ENCODE measurements at regions not wholly inside any gene's neighbourhood (a gene's known extent, or its start where the extent isn't known, plus 50 kb on each side); places are given as distances from the start of the nearest gene placed in this dataset.
"Not testable (repeated sequence)": the region's sequence is repeated elsewhere in the genome, so short reads cannot be mapped to it uniquely, and the experiment has no call there.

DNA sequence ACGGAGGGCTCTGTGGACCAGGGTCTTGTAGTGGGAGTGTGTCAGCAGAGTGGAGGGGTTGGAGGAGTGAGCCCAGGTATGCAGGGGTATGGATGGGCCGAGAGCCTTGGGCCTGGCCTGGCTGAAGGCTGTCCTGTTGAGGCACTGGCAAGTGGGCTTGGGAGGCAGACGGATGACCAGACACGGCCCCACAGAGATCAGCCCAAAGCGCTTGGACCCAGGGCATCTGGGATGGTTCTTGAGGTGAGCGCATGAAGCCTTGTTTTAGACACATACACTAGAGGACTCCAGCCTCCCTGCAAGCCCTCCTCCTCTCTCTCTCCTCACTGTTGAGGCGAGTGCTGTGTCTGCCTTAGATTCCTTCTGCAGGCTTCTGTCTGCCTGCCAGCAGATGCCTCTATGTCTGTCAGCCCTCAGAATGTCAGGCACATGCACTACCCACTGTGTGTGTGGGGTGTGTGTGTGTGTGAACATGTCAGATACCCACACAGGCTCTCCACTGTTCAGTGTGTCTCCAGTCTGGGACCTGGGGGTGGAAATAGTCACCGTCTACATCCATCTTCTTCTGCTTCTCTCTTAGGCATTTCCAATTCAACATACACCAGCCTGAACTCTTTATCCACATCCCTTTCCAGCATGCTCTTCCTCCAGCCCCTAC lies 218.0 kb upstream of the PLGLB1 start:
- not testable (repeated sequence) for H3K27me3 ChIP-seq (ENCODE audit: low read depth, low read length); H3K27ac ChIP-seq (ENCODE audit: low read length); H3K9me3 ChIP-seq (ENCODE audit: control insufficient read depth in 1 of 2, low read length in 2 of 2); H3K36me3 ChIP-seq (ENCODE audit: control insufficient read depth in 1 of 2, insufficient read depth in 2 of 2, low read length in 2 of 2); H3K4me1 ChIP-seq (ENCODE audit: control insufficient read depth in 1 of 2, insufficient read depth in 2 of 2, low read length in 2 of 2); H3K4me3 ChIP-seq (ENCODE audit: low read depth in 1 of 2, low read length in 2 of 2)

DNA sequence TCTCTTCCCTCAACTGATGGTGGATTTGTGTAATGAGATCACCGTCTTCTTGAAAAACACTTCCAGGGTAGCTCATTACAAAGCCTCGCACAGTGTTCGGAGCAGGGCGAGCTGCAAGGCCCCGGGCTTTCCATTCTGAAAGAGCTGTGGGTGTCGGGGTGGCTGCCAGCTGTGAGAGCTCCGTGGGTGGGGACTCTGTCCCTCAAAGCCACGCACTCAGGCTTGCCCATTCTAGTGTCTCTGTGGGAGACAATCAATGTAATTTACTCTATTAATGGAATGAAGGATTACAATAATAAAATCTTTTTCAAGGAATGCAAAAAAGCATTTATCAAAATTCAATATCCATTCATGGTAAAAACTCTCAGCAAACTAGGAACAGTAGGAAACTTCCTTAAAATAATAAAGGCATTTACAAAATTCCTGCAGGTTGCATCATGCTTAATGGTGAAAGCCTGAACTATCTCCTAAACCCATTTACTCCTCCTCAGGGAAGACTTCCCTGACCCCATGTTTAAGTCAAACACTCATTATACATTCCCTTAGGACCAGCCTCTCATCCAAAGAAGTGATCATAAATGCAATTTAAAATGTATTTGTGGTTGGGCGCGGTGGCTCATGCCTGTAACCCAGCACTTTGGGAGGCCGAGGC lies 224.5 kb upstream of the PLGLB1 start:
- not testable (repeated sequence) for H3K4me1 ChIP-seq (ENCODE audit: control insufficient read depth in 1 of 2, insufficient read depth in 2 of 2, low read length in 2 of 2); H3K36me3 ChIP-seq (ENCODE audit: control insufficient read depth in 1 of 2, insufficient read depth in 2 of 2, low read length in 2 of 2); H3K27me3 ChIP-seq (ENCODE audit: low read depth, low read length); H3K27ac ChIP-seq (ENCODE audit: low read length); H3K4me3 ChIP-seq (ENCODE audit: low read depth in 1 of 2, low read length in 2 of 2); H3K9me3 ChIP-seq (ENCODE audit: control insufficient read depth in 1 of 2, low read length in 2 of 2)

DNA sequence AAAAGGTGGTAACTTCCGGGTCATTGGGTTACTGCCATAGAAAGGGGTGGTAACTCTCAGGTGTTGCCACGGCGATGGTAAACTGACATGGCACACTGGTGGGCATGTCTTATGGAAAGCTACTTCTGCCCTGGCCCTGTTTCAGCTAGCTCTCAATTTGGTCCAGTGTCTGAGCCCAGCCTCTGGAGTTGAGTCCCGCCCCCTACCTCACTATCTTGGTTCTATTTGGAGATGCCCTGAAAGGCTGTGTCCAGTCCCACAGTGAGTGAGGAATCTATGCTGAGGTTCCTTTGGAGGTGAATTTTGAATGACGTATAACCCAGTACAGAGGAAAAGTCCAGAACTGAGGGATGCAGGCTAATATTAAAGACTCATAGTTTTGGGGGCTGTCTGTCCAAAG lies 230.4 kb upstream of the PLGLB1 start:
- H3K4me3 ChIP-seq (ENCODE audit: low read depth in 1 of 2, low read length in 2 of 2); H3K36me3 ChIP-seq (ENCODE audit: control insufficient read depth in 1 of 2, insufficient read depth in 2 of 2, low read length in 2 of 2); H3K4me1 ChIP-seq (ENCODE audit: control insufficient read depth in 1 of 2, insufficient read depth in 2 of 2, low read length in 2 of 2); H3K27me3 ChIP-seq (ENCODE audit: low read depth, low read length); H3K9me3 ChIP-seq (ENCODE audit: control insufficient read depth in 1 of 2, low read length in 2 of 2); H3K27ac ChIP-seq (ENCODE audit: low read length): not testable (repeated sequence)

DNA sequence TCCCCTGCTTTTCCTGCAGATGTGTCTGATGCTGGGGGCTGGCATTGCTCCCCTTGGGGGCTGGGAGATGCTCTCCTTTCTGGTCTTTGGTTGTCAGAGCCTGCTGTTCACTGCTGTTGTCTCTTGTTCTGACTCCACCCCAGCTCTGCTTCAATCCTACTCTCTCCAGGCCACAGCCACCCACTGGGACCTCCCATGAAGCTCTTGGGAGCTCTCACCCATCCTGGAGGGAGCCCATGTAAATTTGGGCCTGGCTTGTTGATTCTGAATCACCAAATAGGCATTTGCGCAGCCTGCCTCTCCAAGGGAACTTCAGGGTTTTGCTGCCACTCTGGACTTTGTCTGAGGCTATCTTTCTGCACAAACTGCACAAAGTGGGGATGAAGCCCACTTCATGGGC lies 232.9 kb upstream of the PLGLB1 start:
- not testable (repeated sequence) for H3K36me3 ChIP-seq (ENCODE audit: control insufficient read depth in 1 of 2, insufficient read depth in 2 of 2, low read length in 2 of 2); H3K9me3 ChIP-seq (ENCODE audit: control insufficient read depth in 1 of 2, low read length in 2 of 2); H3K4me3 ChIP-seq (ENCODE audit: low read depth in 1 of 2, low read length in 2 of 2); H3K27ac ChIP-seq (ENCODE audit: low read length); H3K4me1 ChIP-seq (ENCODE audit: control insufficient read depth in 1 of 2, insufficient read depth in 2 of 2, low read length in 2 of 2); H3K27me3 ChIP-seq (ENCODE audit: low read depth, low read length)

DNA sequence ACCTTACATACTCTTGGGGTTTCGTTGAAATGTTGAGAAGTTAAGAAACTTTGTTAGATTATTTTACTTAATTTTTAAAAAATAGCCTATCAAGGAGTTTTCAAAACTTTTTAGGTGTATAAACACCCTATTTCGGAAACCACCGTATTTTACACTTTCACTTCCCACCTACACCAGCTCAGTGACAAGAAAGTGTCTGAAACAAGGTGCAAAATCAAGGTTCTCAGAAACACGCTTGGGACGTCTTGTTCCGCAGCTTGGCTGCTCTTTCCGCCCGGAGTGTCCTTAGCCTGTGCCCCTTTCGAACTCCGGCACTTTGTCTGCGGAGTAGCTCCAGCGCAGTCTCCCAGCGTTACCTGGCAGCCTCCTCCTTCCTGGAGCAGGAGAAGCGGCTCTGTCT lies 233.8 kb upstream of the PLGLB1 start:
- H3K9me3 ChIP-seq (ENCODE audit: control insufficient read depth in 1 of 2, low read length in 2 of 2); H3K27ac ChIP-seq (ENCODE audit: low read length); H3K27me3 ChIP-seq (ENCODE audit: low read depth, low read length); H3K36me3 ChIP-seq (ENCODE audit: control insufficient read depth in 1 of 2, insufficient read depth in 2 of 2, low read length in 2 of 2); H3K4me1 ChIP-seq (ENCODE audit: control insufficient read depth in 1 of 2, insufficient read depth in 2 of 2, low read length in 2 of 2); H3K4me3 ChIP-seq (ENCODE audit: low read depth in 1 of 2, low read length in 2 of 2): not testable (repeated sequence)

DNA sequence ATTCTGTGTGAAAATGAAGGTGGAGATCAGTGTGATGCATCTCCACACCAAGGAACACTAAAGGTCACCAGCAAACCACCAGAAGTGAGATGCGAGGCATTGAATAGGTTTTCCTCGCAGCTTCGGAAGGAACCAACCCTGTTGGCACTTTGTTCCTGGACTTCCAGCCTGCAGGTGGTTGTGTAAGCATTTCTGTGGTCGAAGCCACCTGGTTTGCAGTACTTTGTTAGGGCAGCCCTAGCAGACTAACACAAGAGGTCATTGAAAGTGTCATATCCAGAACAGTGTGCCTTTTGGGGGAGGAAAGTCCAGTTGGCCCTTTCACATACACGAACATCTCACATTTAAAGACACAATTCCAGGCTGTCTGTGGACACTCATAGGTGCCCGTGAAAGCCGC lies 237.2 kb upstream of the PLGLB1 start:
- H3K36me3 ChIP-seq (ENCODE audit: control insufficient read depth in 1 of 2, insufficient read depth in 2 of 2, low read length in 2 of 2); H3K4me1 ChIP-seq (ENCODE audit: control insufficient read depth in 1 of 2, insufficient read depth in 2 of 2, low read length in 2 of 2); H3K27me3 ChIP-seq (ENCODE audit: low read depth, low read length); H3K4me3 ChIP-seq (ENCODE audit: low read depth in 1 of 2, low read length in 2 of 2); H3K27ac ChIP-seq (ENCODE audit: low read length); H3K9me3 ChIP-seq (ENCODE audit: control insufficient read depth in 1 of 2, low read length in 2 of 2): not testable (repeated sequence)

DNA sequence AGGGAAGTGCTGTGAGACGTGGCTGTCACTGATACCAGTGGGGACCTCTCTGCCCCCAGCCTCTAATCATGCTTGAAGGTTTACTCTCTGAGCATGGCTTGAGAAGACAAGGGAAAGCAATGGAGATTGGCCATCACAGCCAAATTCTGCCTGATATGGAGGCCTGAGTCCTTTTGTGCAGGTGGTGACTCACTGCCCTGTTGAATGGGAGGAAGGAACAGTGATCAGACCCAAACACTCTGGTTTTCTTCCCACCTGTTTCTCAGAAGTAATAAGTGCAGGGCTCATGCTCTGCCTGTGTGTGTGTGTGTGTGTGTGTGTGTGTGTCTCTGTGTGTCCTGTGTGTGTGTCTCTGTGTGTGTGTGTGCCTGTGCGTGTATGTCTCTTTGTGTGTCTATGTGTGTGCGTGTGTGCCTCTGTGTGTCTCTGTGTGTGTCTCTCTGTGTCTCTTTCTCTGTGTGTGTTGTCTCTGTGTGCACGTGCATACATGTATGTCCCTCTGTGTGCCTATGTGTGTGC lies 240.6 kb upstream of the PLGLB1 start:
- not testable (repeated sequence) for H3K27ac ChIP-seq (ENCODE audit: low read length); H3K27me3 ChIP-seq (ENCODE audit: low read depth, low read length); H3K36me3 ChIP-seq (ENCODE audit: control insufficient read depth in 1 of 2, insufficient read depth in 2 of 2, low read length in 2 of 2); H3K9me3 ChIP-seq (ENCODE audit: control insufficient read depth in 1 of 2, low read length in 2 of 2); H3K4me3 ChIP-seq (ENCODE audit: low read depth in 1 of 2, low read length in 2 of 2); H3K4me1 ChIP-seq (ENCODE audit: control insufficient read depth in 1 of 2, insufficient read depth in 2 of 2, low read length in 2 of 2)

DNA sequence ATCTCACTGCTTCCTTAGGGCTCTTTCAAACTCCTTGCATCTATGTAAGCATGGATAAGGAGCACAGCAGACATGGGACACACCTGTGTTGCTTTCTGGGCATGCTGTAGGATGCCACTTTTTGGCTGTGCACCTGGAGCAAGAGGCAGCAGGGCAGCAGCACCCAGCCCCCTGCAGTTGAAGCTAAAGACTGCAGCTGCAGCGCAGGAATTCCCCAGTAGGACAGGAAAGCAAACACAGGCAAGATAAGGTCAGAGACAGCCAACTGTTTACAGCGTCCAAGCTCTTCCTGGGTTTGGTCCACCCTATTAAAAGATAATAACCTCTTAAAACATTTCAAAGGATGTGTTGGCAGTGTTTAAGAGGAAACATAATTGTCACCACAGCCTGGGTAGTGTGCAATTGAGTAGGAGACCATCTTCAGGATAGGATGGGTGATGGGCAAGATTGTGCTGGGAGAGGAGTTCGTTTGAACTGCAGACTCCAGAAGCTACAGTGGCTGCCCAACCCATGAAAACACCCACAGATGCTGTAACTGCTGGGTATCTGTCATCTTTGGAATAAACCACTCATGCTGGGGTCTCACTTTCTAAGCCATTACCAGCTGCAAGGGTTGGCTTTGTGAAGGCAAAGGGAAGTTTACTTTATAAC lies 242.3 kb upstream of the PLGLB1 start:
- H3K9me3 ChIP-seq (ENCODE audit: control insufficient read depth in 1 of 2, low read length in 2 of 2); H3K27ac ChIP-seq (ENCODE audit: low read length); H3K4me3 ChIP-seq (ENCODE audit: low read depth in 1 of 2, low read length in 2 of 2); H3K4me1 ChIP-seq (ENCODE audit: control insufficient read depth in 1 of 2, insufficient read depth in 2 of 2, low read length in 2 of 2); H3K36me3 ChIP-seq (ENCODE audit: control insufficient read depth in 1 of 2, insufficient read depth in 2 of 2, low read length in 2 of 2); H3K27me3 ChIP-seq (ENCODE audit: low read depth, low read length): not testable (repeated sequence)

DNA sequence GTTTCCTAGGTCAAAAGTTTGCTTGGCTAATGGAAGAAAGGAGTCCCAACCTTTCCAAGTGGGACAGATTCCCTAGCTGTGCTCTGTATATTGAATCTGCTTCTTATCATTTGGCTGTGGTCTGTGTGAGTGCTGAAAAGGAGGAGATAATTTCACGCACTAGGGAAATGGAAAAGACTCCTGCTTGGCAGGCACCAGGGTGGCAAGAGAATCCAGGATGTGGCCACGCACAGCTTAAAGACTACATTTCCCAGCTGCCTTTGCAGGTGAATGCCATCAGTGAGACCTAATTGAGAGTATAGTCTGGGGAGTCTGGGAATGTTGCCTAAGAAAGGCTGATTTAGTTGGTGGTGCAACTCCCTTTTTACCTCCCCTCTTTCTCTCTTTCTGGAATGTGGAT lies 253.5 kb upstream of the PLGLB1 start:
- H3K4me3 ChIP-seq (ENCODE audit: low read depth in 1 of 2, low read length in 2 of 2); H3K9me3 ChIP-seq (ENCODE audit: control insufficient read depth in 1 of 2, low read length in 2 of 2); H3K36me3 ChIP-seq (ENCODE audit: control insufficient read depth in 1 of 2, insufficient read depth in 2 of 2, low read length in 2 of 2); H3K27me3 ChIP-seq (ENCODE audit: low read depth, low read length); H3K4me1 ChIP-seq (ENCODE audit: control insufficient read depth in 1 of 2, insufficient read depth in 2 of 2, low read length in 2 of 2); H3K27ac ChIP-seq (ENCODE audit: low read length): not testable (repeated sequence)

DNA sequence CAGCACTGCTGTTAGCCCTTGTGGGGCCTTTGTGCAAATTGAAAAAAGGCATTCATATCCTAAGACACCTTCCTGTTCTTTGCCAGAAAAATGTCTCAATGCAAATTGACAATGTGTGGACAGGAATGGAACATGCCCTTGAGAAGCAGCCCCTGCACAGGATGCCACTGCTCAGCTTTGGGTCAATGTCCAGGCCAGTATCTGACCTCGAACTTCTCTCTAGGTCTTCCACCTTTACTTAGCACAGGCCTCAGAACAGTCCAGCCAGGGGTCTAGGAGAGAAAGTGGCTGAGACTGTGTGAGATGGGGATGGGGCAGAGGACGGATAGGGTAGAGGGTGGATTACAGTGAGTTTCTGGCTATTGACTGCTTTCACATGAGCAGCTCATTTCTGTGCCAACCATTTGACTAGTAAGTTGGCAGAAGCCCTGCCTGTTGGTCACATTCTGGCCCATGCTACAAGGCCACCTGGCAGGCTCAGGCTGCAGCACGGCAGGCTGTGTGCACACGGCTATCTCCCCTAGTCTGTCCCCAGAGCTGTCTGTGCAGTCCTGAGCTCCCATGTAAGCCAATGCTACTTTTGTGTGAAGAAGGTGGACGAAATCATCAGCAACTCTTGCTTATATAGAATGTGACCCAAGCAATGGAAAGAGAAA lies 254.5 kb upstream of the PLGLB1 start:
- not testable (repeated sequence) for H3K9me3 ChIP-seq (ENCODE audit: control insufficient read depth in 1 of 2, low read length in 2 of 2); H3K27ac ChIP-seq (ENCODE audit: low read length); H3K27me3 ChIP-seq (ENCODE audit: low read depth, low read length); H3K4me3 ChIP-seq (ENCODE audit: low read depth in 1 of 2, low read length in 2 of 2); H3K36me3 ChIP-seq (ENCODE audit: control insufficient read depth in 1 of 2, insufficient read depth in 2 of 2, low read length in 2 of 2); H3K4me1 ChIP-seq (ENCODE audit: control insufficient read depth in 1 of 2, insufficient read depth in 2 of 2, low read length in 2 of 2)

DNA sequence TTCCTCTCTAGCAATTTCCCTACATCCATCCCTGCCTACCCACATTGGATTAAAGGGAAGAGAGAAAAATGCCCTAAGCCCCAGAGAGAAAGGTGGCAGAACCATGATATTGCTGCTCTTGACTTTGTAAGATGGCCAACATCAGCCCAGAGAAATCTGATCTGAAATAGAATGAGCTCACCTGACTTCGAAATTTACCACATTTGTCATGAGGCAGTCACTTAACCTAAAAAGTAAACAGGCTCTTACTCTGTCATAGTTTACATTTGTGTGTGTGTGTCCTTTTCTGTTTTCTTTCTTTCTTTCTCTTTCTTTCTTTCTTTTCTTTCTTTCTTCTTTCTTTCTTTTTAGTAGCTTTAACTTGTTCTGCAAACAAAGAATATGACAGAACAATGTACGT lies 255.0 kb upstream of the PLGLB1 start:
- not testable (repeated sequence) for H3K27ac ChIP-seq (ENCODE audit: low read length); H3K27me3 ChIP-seq (ENCODE audit: low read depth, low read length); H3K36me3 ChIP-seq (ENCODE audit: control insufficient read depth in 1 of 2, insufficient read depth in 2 of 2, low read length in 2 of 2); H3K4me3 ChIP-seq (ENCODE audit: low read depth in 1 of 2, low read length in 2 of 2); H3K4me1 ChIP-seq (ENCODE audit: control insufficient read depth in 1 of 2, insufficient read depth in 2 of 2, low read length in 2 of 2); H3K9me3 ChIP-seq (ENCODE audit: control insufficient read depth in 1 of 2, low read length in 2 of 2)
